Fibroblast of the conjunctiva (primary cell): ENCODE measurements at regions not wholly inside any gene's neighbourhood (a gene's known extent, or its start where the extent isn't known, plus 50 kb on each side); places are given as distances from the start of the nearest gene placed in this dataset.
A peak's percentile ranks its signal among the peaks of the same experiment; 100 is the strongest.
"Not testable (repeated sequence)": the region's sequence is repeated elsewhere in the genome, so short reads cannot be mapped to it uniquely, and the experiment has no call there.

ENCODE experiments used
- DNase-seq: peaks from one replicate; pipeline ENCODE4 v3.0.0-alpha.2; 2010; ENCODE audit warnings: low read depth

- DNase-seq = no peak
Measured at GRCh38 chr1:187838335-187839293, 1009.9 kb downstream of the PLA2G4A start.

- DNase-seq = no peak
Measured at GRCh38 chr1:187839873-187840272, 1011.1 kb downstream of the PLA2G4A start.

GRCh38 chr1:187840557-187840956 lies 1011.8 kb downstream of the PLA2G4A start:
- DNase-seq = no peak

GRCh38 chr1:187842406-187843165 lies 1013.8 kb downstream of the PLA2G4A start:
- peak; percentile 12 for DNase-seq

- no peak for DNase-seq
Measured at GRCh38 chr1:187844313-187844712, 1015.6 kb downstream of the PLA2G4A start.

GRCh38 chr1:187847531-187847930 lies 1018.8 kb downstream of the PLA2G4A start:
- DNase-seq = no peak

- no peak for DNase-seq
Measured at GRCh38 chr1:187848321-187848720, 1019.6 kb downstream of the PLA2G4A start.

GRCh38 chr1:187850146-187850545 lies 1021.4 kb downstream of the PLA2G4A start:
- not testable (repeated sequence) for DNase-seq

- no peak for DNase-seq
Measured at GRCh38 chr1:187853505-187853904, 1024.8 kb downstream of the PLA2G4A start.

- DNase-seq = no peak
Measured at GRCh38 chr1:187854457-187854856, 1025.7 kb downstream of the PLA2G4A start.

- DNase-seq = no peak
Measured at GRCh38 chr1:187862506-187862905, 1033.8 kb downstream of the PLA2G4A start.

- DNase-seq = no peak
Measured at GRCh38 chr1:187870552-187870951, 1041.8 kb downstream of the PLA2G4A start.

GRCh38 chr1:187871177-187871845 lies 1042.6 kb downstream of the PLA2G4A start:
- DNase-seq = peak; percentile 5

- DNase-seq = no peak
Measured at GRCh38 chr1:187872550-187872949, 1043.8 kb downstream of the PLA2G4A start.

- no peak for DNase-seq
Measured at GRCh38 chr1:187873126-187873525, 1044.4 kb downstream of the PLA2G4A start.

GRCh38 chr1:187876775-187877174 lies 1048.0 kb downstream of the PLA2G4A start:
- no peak for DNase-seq

GRCh38 chr1:187877220-187877619 lies 1048.5 kb downstream of the PLA2G4A start:
- DNase-seq = no peak

GRCh38 chr1:187878883-187879282 lies 1050.1 kb downstream of the PLA2G4A start:
- DNase-seq = no peak

GRCh38 chr1:187883356-187883755 lies 1054.6 kb downstream of the PLA2G4A start:
- no peak for DNase-seq

- DNase-seq = no peak
Measured at GRCh38 chr1:187891993-187892682, 1063.4 kb downstream of the PLA2G4A start.

- no peak for DNase-seq
Measured at GRCh38 chr1:187892683-187893039, 1063.9 kb downstream of the PLA2G4A start.

GRCh38 chr1:187893471-187893870 lies 1064.7 kb downstream of the PLA2G4A start:
- no peak for DNase-seq
